Hepatocyte (in vitro differentiated cells): ENCODE measurements at regions not wholly inside any gene's neighbourhood (a gene's known extent, or its start where the extent isn't known, plus 50 kb on each side); places are given as distances from the start of the nearest gene placed in this dataset.
A peak's percentile ranks its signal among the peaks of the same experiment; 100 is the strongest.

ENCODE experiments used
- DNase-seq: peaks from one replicate; pipeline ENCODE4 v3.0.0-alpha.2; 2016; ENCODE audit warnings: low spot score
- H2AFZ ChIP-seq: fragments of 200-600 bp; sonication (generic); 2 replicates; pipeline ENCODE4 v1.6.0; 2016; ENCODE audit warnings: antibody characterized with exemption, mild to moderate bottlenecking
- H3K27ac ChIP-seq: fragments of 200-600 bp; sonication (generic); 2 replicates; pipeline ENCODE4 v1.5.1; 2016; ENCODE audit warnings: mild to moderate bottlenecking
- H3K27me3 ChIP-seq: fragments of 200-600 bp; sonication (generic); 2 replicates; pipeline ENCODE4 v1.6.1; 2016
- H3K36me3 ChIP-seq: fragments of 200-600 bp; sonication (generic); replicated peaks from 2 replicates; pipeline ENCODE4 v1.5.1; 2016; ENCODE audit warnings: low read depth; ENCODE audit not compliant: insufficient read depth
- H3K4me1 ChIP-seq: fragments of 200-600 bp; sonication (generic); 2 replicates; pipeline ENCODE4 v1.5.1; 2016; ENCODE audit warnings: mild to moderate bottlenecking, moderate library complexity; ENCODE audit not compliant: insufficient read depth
- H3K4me2 ChIP-seq: fragments of 200-600 bp; sonication (generic); 2 replicates; pipeline ENCODE4 v1.6.0; 2016
- H3K4me3 ChIP-seq: fragments of 200-600 bp; sonication (generic); 2 replicates; pipeline ENCODE4 v1.5.1; 2016; ENCODE audit warnings: mild to moderate bottlenecking
- H3K79me2 ChIP-seq: fragments of 200-600 bp; sonication (generic); 2 replicates; pipeline ENCODE4 v1.6.0; 2017; ENCODE audit warnings: mild to moderate bottlenecking
- H3K9me2 ChIP-seq: fragments of 200-600 bp; sonication (generic); replicated peaks from 2 replicates; pipeline ENCODE4 v1.6.0; 2017; ENCODE audit warnings: mild to moderate bottlenecking; ENCODE audit not compliant: insufficient read depth
- H3K9me3 ChIP-seq: fragments of 200-600 bp; sonication (generic); 2 replicates; pipeline ENCODE4 v1.5.1; 2016; ENCODE audit warnings: low read depth, mild to moderate bottlenecking
- H4K20me1 ChIP-seq: fragments of 200-600 bp; sonication (generic); 2 replicates; pipeline ENCODE4 v1.6.0; 2016; ENCODE audit warnings: mild to moderate bottlenecking; ENCODE audit not compliant: insufficient read depth, poor library complexity, severe bottlenecking
- EZH2 ChIP-seq: fragments of 200-600 bp; sonication (generic); IDR thresholded peaks from 2 replicates; pipeline ENCODE4 v1.6.1; 2016; ENCODE audit warnings: antibody characterized with exemption, mild to moderate bottlenecking, borderline replicate concordance
- EZH2phosphoT487 ChIP-seq: fragments of 200-600 bp; sonication (generic); IDR thresholded peaks from one replicate; pipeline ENCODE4 v1.6.1; 2018; ENCODE audit warnings: antibody characterized with exemption, mild to moderate bottlenecking, low read depth, moderate library complexity; ENCODE audit not compliant: unreplicated experiment, severe bottlenecking
- WGBS: methylation state at CpG from one replicate; pipeline ENCODE4 v1.1.6; 2016; ENCODE audit warnings: low lambda C conversion rate; ENCODE audit errors: missing lambda C conversion rate; 5-methylcytosine and 5-hydroxymethylcytosine counted together
- TF ChIP-seq, protein P1 (sequence below): fragments of 200-600 bp; sonication (generic); IDR thresholded peaks from 2 replicates; pipeline ENCODE4 v1.5.1; 2016; ENCODE audit warnings: antibody characterized with exemption, mild to moderate bottlenecking; ENCODE audit not compliant: poor library complexity

DNA sequence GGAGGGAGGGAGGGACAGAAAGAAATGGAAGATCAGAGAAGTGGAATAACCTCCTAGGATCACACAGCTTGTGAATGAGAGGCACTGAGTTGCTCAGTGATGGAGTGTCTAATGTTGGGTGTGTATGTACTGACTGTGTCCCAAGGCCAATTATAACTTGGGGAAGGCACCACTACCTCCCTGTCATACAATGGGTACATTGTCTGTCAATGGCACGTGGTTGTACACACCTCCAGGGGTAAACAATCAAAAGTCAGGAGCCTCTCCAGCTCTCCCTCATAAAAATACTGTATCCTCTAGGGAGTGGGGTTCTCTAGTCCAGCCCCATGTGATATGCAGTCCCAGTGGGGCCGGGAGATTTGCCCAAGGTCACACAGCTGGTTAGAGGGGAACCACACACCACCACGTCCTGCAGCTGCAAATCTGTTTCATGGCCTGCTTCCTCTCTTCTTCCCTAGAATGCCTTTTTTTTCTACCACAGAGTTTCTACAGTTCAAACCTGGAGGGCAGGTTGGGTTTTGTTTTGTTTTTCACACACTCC, 112.5 kb downstream of the SNX5 start:
- no peaks in the 10 kb centered on the region for H3K79me2 ChIP-seq
- no peak overlapping the region for H2AFZ ChIP-seq
- H3K4me3 ChIP-seq: no peak overlapping the region
- 31% methylated on average over 3 of the region's 3 CpGs for WGBS
- peak overlapping the region; percentile 83 for H3K27ac ChIP-seq
- peaks cover 20% of the 10 kb centered on the region for H3K4me1 ChIP-seq
- no peaks in the 10 kb centered on the region for H3K9me2 ChIP-seq
- no peak overlapping the region for H3K4me2 ChIP-seq
- peak; percentile 41 for DNase-seq
- H3K36me3 ChIP-seq: no peaks in the 10 kb centered on the region
- H3K9me3 ChIP-seq: no peaks in the 10 kb centered on the region
- no peaks in the 10 kb centered on the region for H3K27me3 ChIP-seq
- no peaks in the 10 kb centered on the region for H4K20me1 ChIP-seq
- TF ChIP-seq EZH2 (no peak), EZH2phosphoT487 (no peak)
- TF ChIP-seq, protein P1, sequence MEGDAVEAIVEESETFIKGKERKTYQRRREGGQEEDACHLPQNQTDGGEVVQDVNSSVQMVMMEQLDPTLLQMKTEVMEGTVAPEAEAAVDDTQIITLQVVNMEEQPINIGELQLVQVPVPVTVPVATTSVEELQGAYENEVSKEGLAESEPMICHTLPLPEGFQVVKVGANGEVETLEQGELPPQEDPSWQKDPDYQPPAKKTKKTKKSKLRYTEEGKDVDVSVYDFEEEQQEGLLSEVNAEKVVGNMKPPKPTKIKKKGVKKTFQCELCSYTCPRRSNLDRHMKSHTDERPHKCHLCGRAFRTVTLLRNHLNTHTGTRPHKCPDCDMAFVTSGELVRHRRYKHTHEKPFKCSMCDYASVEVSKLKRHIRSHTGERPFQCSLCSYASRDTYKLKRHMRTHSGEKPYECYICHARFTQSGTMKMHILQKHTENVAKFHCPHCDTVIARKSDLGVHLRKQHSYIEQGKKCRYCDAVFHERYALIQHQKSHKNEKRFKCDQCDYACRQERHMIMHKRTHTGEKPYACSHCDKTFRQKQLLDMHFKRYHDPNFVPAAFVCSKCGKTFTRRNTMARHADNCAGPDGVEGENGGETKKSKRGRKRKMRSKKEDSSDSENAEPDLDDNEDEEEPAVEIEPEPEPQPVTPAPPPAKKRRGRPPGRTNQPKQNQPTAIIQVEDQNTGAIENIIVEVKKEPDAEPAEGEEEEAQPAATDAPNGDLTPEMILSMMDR: no peak

DNA sequence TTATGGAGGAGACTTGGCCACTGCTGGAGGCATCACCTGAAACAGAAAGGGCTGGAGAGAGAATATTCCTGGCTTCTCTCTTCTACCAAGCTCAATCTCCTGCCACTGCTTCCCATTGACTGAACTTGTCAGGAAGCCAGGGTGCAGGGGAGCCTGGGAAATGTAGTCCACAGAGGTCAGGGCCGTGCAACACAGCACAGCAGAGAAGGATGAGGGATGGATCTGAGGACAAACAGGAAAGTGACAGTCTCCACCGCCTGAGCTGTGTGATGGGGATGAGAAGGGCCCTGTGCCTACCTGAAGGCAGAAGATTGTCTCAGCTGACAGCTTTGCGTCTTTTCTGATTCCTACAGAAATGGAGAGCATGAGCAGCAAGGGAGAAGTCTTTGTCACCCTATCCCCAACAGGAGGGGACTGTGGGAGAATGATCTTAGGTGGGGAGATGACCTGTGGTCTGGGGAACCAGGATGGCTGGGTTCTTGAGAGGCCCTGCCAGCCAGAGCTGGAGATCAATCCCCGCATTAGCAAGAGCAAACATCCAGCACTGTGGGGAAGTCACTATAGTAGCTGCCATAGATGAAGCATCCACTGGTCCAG, 114.2 kb downstream of the SNX5 start:
- DNase-seq: peak; percentile 58
- H3K79me2 ChIP-seq: no peaks in the 10 kb centered on the region
- H3K4me1 ChIP-seq: peaks cover 20% of the 10 kb centered on the region
- H4K20me1 ChIP-seq: no peaks in the 10 kb centered on the region
- no peak overlapping the region for H3K4me2 ChIP-seq
- no peaks in the 10 kb centered on the region for H3K9me2 ChIP-seq
- H3K27me3 ChIP-seq: no peaks in the 10 kb centered on the region
- H3K36me3 ChIP-seq: no peaks in the 10 kb centered on the region
- no peak overlapping the region for H3K27ac ChIP-seq
- TF ChIP-seq, protein P1: no peak
- TF ChIP-seq EZH2 (no peak), EZH2phosphoT487 (no peak)
- H2AFZ ChIP-seq: no peak overlapping the region
- 53% methylated on average over 4 of the region's 4 CpGs for WGBS
- H3K4me3 ChIP-seq: no peak overlapping the region
- no peaks in the 10 kb centered on the region for H3K9me3 ChIP-seq

DNA sequence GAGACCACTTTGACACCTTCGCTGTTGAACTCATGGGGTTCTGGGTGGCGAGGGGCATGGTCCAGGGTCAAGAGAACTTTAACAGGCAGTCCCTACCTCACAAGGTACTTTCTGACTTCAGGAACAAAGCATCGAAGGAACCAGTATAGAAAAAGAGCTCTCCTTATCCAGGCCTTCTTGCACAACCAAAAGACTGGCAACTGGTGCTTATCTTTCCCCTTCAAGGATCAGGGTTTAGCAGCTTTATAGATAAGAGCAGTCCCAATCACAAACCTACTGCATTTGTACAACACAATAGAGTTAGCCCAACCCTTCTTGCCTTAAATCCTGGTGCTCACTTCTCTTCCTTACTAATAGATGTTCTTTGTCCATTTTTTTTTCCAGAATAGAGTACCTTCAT, 116.3 kb downstream of the SNX5 start:
- no peaks in the 10 kb centered on the region for H3K79me2 ChIP-seq
- no peaks in the 10 kb centered on the region for H3K36me3 ChIP-seq
- peak; percentile 49 for DNase-seq
- H3K4me1 ChIP-seq: peaks cover 20% of the 10 kb centered on the region
- H3K4me3 ChIP-seq: no peak overlapping the region
- no peak overlapping the region for H2AFZ ChIP-seq
- H3K9me2 ChIP-seq: no peaks in the 10 kb centered on the region
- TF ChIP-seq, protein P1: no peak
- TF ChIP-seq EZH2phosphoT487 (no peak), EZH2 (no peak)
- H4K20me1 ChIP-seq: no peaks in the 10 kb centered on the region
- H3K27ac ChIP-seq: peak overlapping the region; percentile 90
- H3K27me3 ChIP-seq: no peaks in the 10 kb centered on the region
- WGBS: 62% methylated on average over 3 of the region's 3 CpGs
- H3K9me3 ChIP-seq: no peaks in the 10 kb centered on the region
- H3K4me2 ChIP-seq: no peak overlapping the region

DNA sequence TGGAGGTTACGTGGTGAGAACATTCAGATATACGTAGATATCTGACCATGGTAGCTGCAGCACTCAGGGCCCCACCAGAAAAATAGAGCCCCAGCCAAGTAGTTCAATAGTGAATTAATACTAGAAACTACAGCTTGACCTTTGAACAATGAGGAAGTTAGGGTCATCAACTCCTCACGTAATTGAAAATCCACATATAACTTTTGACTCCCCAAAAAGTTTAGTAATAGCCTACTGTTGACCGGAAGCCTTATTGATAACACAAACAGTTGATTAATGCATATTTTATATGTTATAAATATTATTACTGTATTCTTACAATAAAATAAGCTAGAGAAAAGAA, 117.9 kb downstream of the SNX5 start:
- WGBS: 90% methylated on average over 4 of the region's 4 CpGs
- TF ChIP-seq, protein P1: no peak
- TF ChIP-seq EZH2: no peak
- TF ChIP-seq EZH2phosphoT487: no peak
- Histone ChIP-seq H4K20me1 (no peaks in the 10 kb centered on the region), H3K27me3 (no peaks in the 10 kb centered on the region), H2AFZ (no peak overlapping the region), H3K36me3 (no peaks in the 10 kb centered on the region), H3K4me1 (peaks cover 13% of the 10 kb centered on the region), H3K27ac (peak overlapping the region; percentile 83), H3K9me3 (no peaks in the 10 kb centered on the region), H3K4me2 (no peak overlapping the region), H3K9me2 (no peaks in the 10 kb centered on the region), H3K79me2 (no peaks in the 10 kb centered on the region), H3K4me3 (no peak overlapping the region)
- DNase-seq: no peak
